Stomach (tissue), 4 donors: ENCODE measurements at regions not wholly inside any gene's neighbourhood (a gene's known extent, or its start where the extent isn't known, plus 50 kb on each side); places are given as distances from the start of the nearest gene placed in this dataset.

Source experiments
- CTCF ChIP-seq, 7 experiments: fragments of 450-650 bp in 4 of 7; fragments of 200-600 bp in 3 of 7; sonication (generic) in 3 of 7; IDR thresholded peaks; one replicate each; pipeline ENCODE4 v1.5.1; 2016 to 2019; ENCODE audit warnings: antibody characterized with exemption in 7 of 7, control low read depth in 2 of 7, mild to moderate bottlenecking in 1 of 7
- POLR2A ChIP-seq, 4 donors: fragments of 450-650 bp; IDR thresholded peaks; one replicate each; pipeline ENCODE4 v1.6.1; 2016; ENCODE audit warnings: antibody characterized with exemption in 4 of 4, control low read depth in 2 of 4, mild to moderate bottlenecking in 1 of 4, moderate library complexity in 1 of 4
- POLR2AphosphoS5 ChIP-seq, 3 donors: sonication (generic); formaldehyde crosslinking; IDR thresholded peaks; one replicate each; pipeline ENCODE4 v1.6.1; 2016; ENCODE audit warnings: antibody characterized with exemption in 3 of 3

DNA sequence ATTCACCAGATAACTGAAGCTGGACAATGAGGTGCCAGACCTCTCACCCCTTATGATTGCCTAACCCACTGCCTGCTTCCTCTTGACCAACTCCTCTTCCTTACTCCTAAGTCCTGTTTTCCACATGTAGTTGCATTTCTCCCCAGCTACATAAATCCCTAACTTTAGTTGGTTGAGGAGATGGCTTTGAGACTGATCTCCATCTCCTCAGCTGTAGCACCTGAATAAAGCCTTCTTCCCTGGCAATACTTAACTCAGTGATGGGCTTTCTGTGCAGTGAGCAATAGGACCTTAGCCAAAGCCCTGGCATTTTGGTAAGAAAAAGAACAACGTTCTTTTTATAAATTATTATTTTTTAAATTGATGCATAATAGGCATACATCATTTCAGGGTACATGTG lies 691.1 kb downstream of the MATN1 start:
- TF ChIP-seq POLR2AphosphoS5 (IDR thresholded peaks at IDR 0.05) (no peak), CTCF (IDR thresholded peaks at IDR 0.05) (no peak), POLR2A (IDR thresholded peaks at IDR 0.05) (no peak)
